ENCODE measurements at regions not wholly inside any gene's neighbourhood (a gene's known extent, or its start where the extent isn't known, plus 50 kb on each side); places are given as distances from the start of the nearest gene placed in this dataset.

DNA sequence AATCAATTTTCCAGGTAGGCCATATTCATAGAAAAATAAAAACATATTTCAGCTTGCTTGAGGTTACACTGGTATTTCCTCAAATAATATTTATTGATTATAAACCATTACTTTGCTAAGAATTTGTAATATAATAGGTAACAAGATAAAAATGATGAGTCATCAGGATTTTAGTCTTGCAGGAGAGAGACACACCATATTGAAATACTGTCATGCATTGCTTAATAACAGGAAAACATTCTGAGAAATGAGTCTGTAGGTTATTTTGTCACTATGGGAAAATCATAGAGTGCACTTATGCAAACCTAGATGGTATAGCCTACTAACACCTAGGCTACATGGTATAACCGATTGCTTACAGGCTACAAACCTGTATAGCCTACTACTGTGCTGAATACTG is 990.5 kb downstream of the OTOL1 start:
- H3K4me3 ChIP-seq: no peak overlapping the region
- no peaks in the 10 kb centered on the region for H3K27me3 ChIP-seq
- no peaks in the 10 kb centered on the region for H4K20me1 ChIP-seq
- H3K4me2 ChIP-seq: no peak overlapping the region
- no peak overlapping the region for H3K27ac ChIP-seq
- TF ChIP-seq Cebpa-rat (IDR thresholded peaks at IDR 0.05): no peak
- H3K36me3 ChIP-seq: no peaks in the 10 kb centered on the region
- H3K9me3 ChIP-seq (replicated peaks in 1 of 11): no peaks in the 10 kb centered on the region
- H3K4me1 ChIP-seq: no peaks in the 10 kb centered on the region
- H3K9ac ChIP-seq: no peak overlapping the region

DNA sequence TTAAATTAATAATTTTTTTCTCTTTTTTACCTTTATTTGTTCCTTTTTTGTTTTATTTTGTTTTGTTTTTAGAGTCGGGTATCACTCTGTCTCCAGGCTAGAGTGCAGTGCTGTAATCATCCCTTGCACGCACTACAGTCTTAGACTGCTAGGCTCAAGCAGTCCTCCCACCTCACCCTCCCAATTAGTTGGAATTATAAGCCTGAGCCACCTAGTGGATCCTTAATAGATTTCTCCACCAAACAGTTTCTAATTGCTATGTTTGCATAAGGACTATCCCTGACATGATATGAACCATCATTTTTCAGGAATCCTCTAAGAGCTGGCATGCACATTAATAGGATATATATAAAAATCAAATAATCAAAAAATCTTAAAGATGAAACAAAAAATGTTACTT is 993.2 kb downstream of the OTOL1 start:
- TF ChIP-seq Cebpa-rat (IDR thresholded peaks at IDR 0.05): no peak
- Histone ChIP-seq H3K9me3 (replicated peaks in 1 of 11) (no peaks in the 10 kb centered on the region), H3K9ac (no peak overlapping the region), H3K4me2 (no peak overlapping the region), H3K4me3 (no peak overlapping the region), H3K36me3 (no peaks in the 10 kb centered on the region), H3K4me1 (no peaks in the 10 kb centered on the region), H3K27ac (no peak overlapping the region), H4K20me1 (no peaks in the 10 kb centered on the region), H3K27me3 (no peaks in the 10 kb centered on the region)

DNA sequence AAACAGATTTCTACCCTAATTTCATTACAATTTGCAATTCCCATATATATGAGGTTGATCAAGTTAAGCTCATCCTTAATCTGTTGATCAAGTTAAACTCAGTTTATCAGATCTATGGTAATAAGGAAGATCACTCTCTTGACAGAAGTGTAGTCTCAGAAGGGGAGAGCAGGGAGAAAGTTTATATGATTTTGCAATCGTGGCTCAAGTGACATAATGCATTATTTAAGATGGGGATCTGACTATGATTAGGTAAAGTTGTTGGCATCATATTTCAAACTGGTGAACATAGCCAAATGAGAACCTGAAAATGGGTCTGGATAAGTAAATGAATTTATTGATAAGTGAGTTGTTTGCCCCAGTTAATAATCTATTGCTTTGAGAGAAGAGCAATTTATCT is 995.3 kb downstream of the OTOL1 start:
- Histone ChIP-seq H3K27ac (no peak overlapping the region), H3K4me2 (no peak overlapping the region), H3K4me1 (no peaks in the 10 kb centered on the region), H3K4me3 (no peak overlapping the region), H3K36me3 (no peaks in the 10 kb centered on the region), H3K27me3 (no peaks in the 10 kb centered on the region), H4K20me1 (no peaks in the 10 kb centered on the region), H3K9me3 (replicated peaks in 1 of 11) (no peaks in the 10 kb centered on the region), H3K9ac (no peak overlapping the region)
- no peak for TF ChIP-seq Cebpa-rat (IDR thresholded peaks at IDR 0.05)

DNA sequence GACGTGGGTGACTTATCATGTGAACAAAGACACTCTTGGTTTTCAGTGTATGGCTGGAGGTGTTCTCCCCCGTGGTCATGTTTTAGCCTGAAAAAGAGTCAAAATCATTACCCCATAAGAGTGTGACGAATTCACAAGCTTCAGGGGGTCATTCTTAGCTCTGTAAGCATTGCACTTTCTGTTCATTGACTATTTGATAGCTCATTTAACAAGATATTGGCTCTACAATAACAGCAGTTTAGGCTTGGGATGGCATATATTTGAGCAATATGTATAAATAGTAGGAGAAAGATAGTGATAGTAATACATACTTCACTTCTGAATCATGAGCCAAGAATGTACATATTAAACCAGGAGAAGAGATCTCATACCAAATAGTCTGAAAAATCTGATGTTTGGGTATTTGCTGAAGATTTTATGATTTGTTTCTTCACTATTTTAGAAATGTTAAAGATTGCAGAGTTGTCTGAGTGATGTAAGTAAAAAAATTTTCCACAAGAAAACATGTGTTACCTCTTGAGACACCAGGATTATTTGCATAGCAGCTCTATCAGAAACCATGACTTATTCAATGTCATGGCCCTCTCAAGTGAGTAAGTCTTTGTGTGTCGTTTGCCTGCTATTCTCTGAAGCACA is 996.0 kb downstream of the OTOL1 start:
- H4K20me1 ChIP-seq: no peaks in the 10 kb centered on the region
- no peak overlapping the region for H3K4me3 ChIP-seq
- H3K36me3 ChIP-seq: no peaks in the 10 kb centered on the region
- H3K9me3 ChIP-seq (replicated peaks in 1 of 11): no peaks in the 10 kb centered on the region
- no peak overlapping the region for H3K9ac ChIP-seq
- no peak overlapping the region for H3K4me2 ChIP-seq
- TF ChIP-seq Cebpa-rat (IDR thresholded peaks at IDR 0.05): no peak
- no peak overlapping the region for H3K27ac ChIP-seq
- H3K4me1 ChIP-seq: no peaks in the 10 kb centered on the region
- no peaks in the 10 kb centered on the region for H3K27me3 ChIP-seq

DNA sequence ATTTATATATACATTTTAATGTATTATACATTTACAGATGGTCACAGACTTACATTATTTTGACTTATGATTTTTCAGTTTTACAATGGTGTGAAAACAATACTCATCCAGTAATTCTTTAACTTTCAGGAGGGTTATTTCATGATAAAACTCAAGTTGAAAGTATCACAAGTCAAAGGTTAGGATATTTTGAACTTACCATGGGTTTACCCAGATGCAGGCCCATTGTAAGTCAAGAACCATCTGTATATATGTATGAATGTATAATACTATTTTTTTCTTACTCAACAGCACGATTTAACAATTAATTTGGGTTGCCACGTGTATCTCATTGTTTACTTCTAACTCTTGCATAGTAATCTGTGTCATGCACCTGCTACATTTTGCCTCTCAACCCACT is 1002.0 kb downstream of the OTOL1 start:
- H3K4me1 ChIP-seq: no peaks in the 10 kb centered on the region
- no peaks in the 10 kb centered on the region for H3K27me3 ChIP-seq
- no peaks in the 10 kb centered on the region for H4K20me1 ChIP-seq
- no peak for TF ChIP-seq Cebpa-rat (IDR thresholded peaks at IDR 0.05)
- H3K9me3 ChIP-seq (replicated peaks in 1 of 11): no peaks in the 10 kb centered on the region
- no peak overlapping the region for H3K27ac ChIP-seq
- H3K36me3 ChIP-seq: no peaks in the 10 kb centered on the region
- no peak overlapping the region for H3K4me3 ChIP-seq
- H3K4me2 ChIP-seq: no peak overlapping the region
- H3K9ac ChIP-seq: no peak overlapping the region

DNA sequence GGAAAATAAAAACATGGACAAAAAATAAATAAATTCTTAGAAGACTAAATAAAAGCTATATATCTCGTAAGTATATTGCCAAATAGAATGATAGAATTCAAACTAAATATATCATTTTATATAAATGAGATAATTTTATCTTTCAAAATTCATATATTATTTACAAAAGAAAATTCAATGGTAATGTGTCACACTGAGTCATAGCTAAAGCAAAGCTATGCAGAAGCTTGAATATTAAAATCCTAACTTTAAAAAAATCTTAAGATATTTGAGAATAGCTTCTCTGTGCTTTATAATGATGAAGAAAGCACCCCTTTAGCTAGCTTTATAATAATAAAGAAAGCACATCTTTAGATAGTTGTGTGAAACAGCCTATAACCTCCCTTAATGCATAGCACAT is 1010.8 kb downstream of the OTOL1 start:
- Histone ChIP-seq H3K9ac (no peak overlapping the region), H3K27me3 (no peaks in the 10 kb centered on the region), H3K27ac (no peak overlapping the region)

DNA sequence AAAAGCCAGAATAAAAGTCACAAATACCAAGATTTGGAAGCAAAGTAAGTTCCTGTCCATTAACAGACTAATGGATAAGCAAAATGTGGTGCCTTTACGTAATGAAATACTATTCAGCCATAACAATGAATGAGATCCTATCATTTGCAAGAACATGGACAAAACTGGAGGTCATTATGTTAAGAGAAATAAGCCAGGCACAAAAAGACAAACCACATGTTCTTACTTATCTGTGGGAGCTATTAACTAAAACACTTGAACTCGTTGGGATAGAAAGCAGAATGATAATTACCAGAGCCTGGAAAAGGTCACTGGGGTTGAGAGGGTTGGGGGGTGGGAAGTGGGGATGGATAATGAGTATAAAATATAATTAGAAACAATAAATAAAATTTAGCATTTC is 1015.9 kb downstream of the OTOL1 start:
- Histone ChIP-seq H4K20me1 (no peaks in the 10 kb centered on the region), H3K27me3 (no peaks in the 10 kb centered on the region), H3K9ac (no peak overlapping the region), H3K9me3 (replicated peaks in 1 of 11) (no peaks in the 10 kb centered on the region), H3K4me2 (no peak overlapping the region), H3K4me1 (no peaks in the 10 kb centered on the region), H3K27ac (no peak overlapping the region), H3K36me3 (no peaks in the 10 kb centered on the region), H3K4me3 (no peak overlapping the region)
- TF ChIP-seq Cebpa-rat (IDR thresholded peaks at IDR 0.05): no peak

More for the DNA sequence above, 1010.8 kb downstream of the OTOL1 start:
- H3K4me1 ChIP-seq: no peaks in the 10 kb centered on the region
- H3K36me3 ChIP-seq: no peaks in the 10 kb centered on the region
- no peak overlapping the region for H3K4me3 ChIP-seq
- H3K9me3 ChIP-seq (replicated peaks in 1 of 11): no peaks in the 10 kb centered on the region
- no peak for TF ChIP-seq Cebpa-rat (IDR thresholded peaks at IDR 0.05)
- H3K4me2 ChIP-seq: no peak overlapping the region
- no peaks in the 10 kb centered on the region for H4K20me1 ChIP-seq

DNA sequence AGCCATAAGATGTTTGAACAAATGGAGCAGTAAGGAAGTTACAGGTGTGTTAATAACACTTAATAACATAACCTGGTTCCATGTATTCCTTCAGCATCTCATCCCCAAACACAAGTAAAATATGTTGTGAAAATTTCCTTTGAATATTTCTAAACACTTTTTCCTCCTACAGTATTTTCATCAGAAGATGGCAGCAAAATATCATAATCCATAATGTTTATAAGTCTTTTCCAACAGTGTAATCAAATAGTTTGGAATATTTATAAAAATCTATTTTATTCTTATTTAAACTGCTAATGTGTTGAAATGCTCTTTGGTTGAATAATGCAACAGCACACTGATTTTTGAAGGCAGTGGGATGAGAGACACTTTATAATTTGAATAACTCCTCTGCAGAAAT is 1020.5 kb downstream of the OTOL1 start:
- Histone ChIP-seq H3K9ac (no peak overlapping the region), H3K4me3 (no peak overlapping the region), H3K27ac (no peak overlapping the region), H3K36me3 (no peaks in the 10 kb centered on the region), H4K20me1 (no peaks in the 10 kb centered on the region), H3K9me3 (replicated peaks in 1 of 11) (peaks cover 0 to 5% (median 0%) of the 10 kb centered on the region in 11 experiments; a peak in 6 of 22 replicates), H3K27me3 (no peaks in the 10 kb centered on the region), H3K4me1 (peaks cover 0 to 14% (median 10%) of the 10 kb centered on the region in 10 experiments; a peak in 15 of 20 replicates), H3K4me2 (no peak overlapping the region)
- no peak for TF ChIP-seq Cebpa-rat (IDR thresholded peaks at IDR 0.05)

DNA sequence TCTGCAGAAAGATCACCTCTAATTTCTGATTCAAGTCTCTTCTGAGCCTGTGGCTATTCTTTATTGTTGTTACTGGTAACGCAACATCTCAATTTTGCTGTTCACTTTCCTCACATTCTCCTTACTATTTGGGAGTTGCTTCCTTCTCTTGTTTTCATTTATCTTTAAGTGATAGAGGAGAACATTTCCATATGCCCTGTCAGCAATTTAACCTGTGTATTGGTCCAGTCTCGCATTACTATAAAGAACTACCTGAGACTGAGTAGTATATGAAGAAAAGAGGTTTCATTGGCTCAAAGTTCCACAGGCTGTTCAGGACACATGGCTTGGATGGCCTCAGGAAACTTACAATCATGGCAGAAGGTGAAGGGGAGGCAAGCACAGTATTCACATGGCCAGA is 1025.1 kb downstream of the OTOL1 start:
- peaks cover 13 to 45% (median 31%) of the 10 kb centered on the region in 10 experiments for H3K4me1 ChIP-seq
- H3K9ac ChIP-seq: no peak overlapping the region
- H4K20me1 ChIP-seq: no peaks in the 10 kb centered on the region
- H3K9me3 ChIP-seq (replicated peaks in 1 of 11): peaks cover 0 to 6% (median 0%) of the 10 kb centered on the region in 11 experiments; a peak in 6 of 22 replicates
- H3K4me3 ChIP-seq: no peak overlapping the region
- H3K4me2 ChIP-seq: peak overlapping the region in 8 of 11 experiments; percentile 21 to 59 (median 52); a peak in 15 of 22 replicates
- no peaks in the 10 kb centered on the region for H3K27me3 ChIP-seq
- TF ChIP-seq Cebpa-rat (IDR thresholded peaks at IDR 0.05): no peak
- H3K36me3 ChIP-seq: no peaks in the 10 kb centered on the region
- H3K27ac ChIP-seq: peak overlapping the region in 3 of 11 experiments; percentile 15 to 50 (median 32); a peak in 4 of 22 replicates

All from BLaER1 treated with 17β-estradiol and CSF1 and Interleukin-3, amounts not matched to agents 10 nM and 100 nM (cell line).